Retina (tissue), 1 donor: ENCODE measurements at regions not wholly inside any gene's neighbourhood (a gene's known extent, or its start where the extent isn't known, plus 50 kb on each side); places are given as distances from the start of the nearest gene placed in this dataset.
"Not testable (repeated sequence)": the region's sequence is repeated elsewhere in the genome, so short reads cannot be mapped to it uniquely, and the experiment has no call there.

Experiments
- DNase-seq: peaks from one replicate; pipeline ENCODE4 v3.0.0-alpha.2; 2016

GRCh38 chr2:72078773-72079172 is 68.9 kb downstream of the CYP26B1 start:
- no peak for DNase-seq

GRCh38 chr2:72077702-72078169 is 69.9 kb downstream of the CYP26B1 start:
- DNase-seq = no peak

- not testable (repeated sequence) for DNase-seq
Observed at GRCh38 chr2:72073373-72073772, 74.3 kb downstream of the CYP26B1 start.

- not testable (repeated sequence) for DNase-seq
Observed at GRCh38 chr2:72064197-72064596, 83.5 kb downstream of the CYP26B1 start.

- no peak for DNase-seq
Observed at GRCh38 chr2:72062336-72062735, 85.3 kb downstream of the CYP26B1 start.

GRCh38 chr2:72057308-72057707 is 90.4 kb downstream of the CYP26B1 start:
- DNase-seq = no peak

- no peak for DNase-seq
Observed at GRCh38 chr2:72051971-72052505, 95.6 kb downstream of the CYP26B1 start.

GRCh38 chr2:72051204-72051603 is 96.5 kb downstream of the CYP26B1 start:
- DNase-seq = no peak

- DNase-seq = no peak
Observed at GRCh38 chr2:72050734-72051133, 96.9 kb downstream of the CYP26B1 start.

- DNase-seq = no peak
Observed at GRCh38 chr2:72048881-72049477, 98.7 kb downstream of the CYP26B1 start.

- DNase-seq = no peak
Observed at GRCh38 chr2:72043985-72044384, 103.7 kb downstream of the CYP26B1 start.

- DNase-seq = no peak
Observed at GRCh38 chr2:72041638-72042111, 106.0 kb downstream of the CYP26B1 start.

- no peak for DNase-seq
Observed at GRCh38 chr2:72040629-72041571, 106.8 kb downstream of the CYP26B1 start.

GRCh38 chr2:72038524-72038923 is 109.1 kb downstream of the CYP26B1 start:
- no peak for DNase-seq

- no peak for DNase-seq
Observed at GRCh38 chr2:72037261-72037666, 110.4 kb downstream of the CYP26B1 start.

GRCh38 chr2:72036595-72036994 is 111.1 kb downstream of the CYP26B1 start:
- DNase-seq = no peak

- DNase-seq = no peak
Observed at GRCh38 chr2:72036173-72036545, 111.5 kb downstream of the CYP26B1 start.

GRCh38 chr2:72035518-72036172 is 112.0 kb downstream of the CYP26B1 start:
- no peak for DNase-seq

GRCh38 chr2:72034353-72035095 is 113.1 kb downstream of the CYP26B1 start:
- no peak for DNase-seq

- DNase-seq = no peak
Observed at GRCh38 chr2:72033636-72034035, 114.0 kb downstream of the CYP26B1 start.

GRCh38 chr2:72032481-72033041 is 115.1 kb downstream of the CYP26B1 start:
- no peak for DNase-seq
